GM23248 (cell line): ENCODE measurements at regions not wholly inside any gene's neighbourhood (a gene's known extent, or its start where the extent isn't known, plus 50 kb on each side); places are given as distances from the start of the nearest gene placed in this dataset.

Experiments used
- EZH2 ChIP-seq: fragments of 200-600 bp; sonication (generic); IDR thresholded peaks from 2 replicates; pipeline ENCODE4 v1.6.1; 2018; ENCODE audit warnings: antibody characterized with exemption, mild to moderate bottlenecking; ENCODE audit not compliant: insufficient read depth, poor library complexity, severe bottlenecking
- EZH2phosphoT487 ChIP-seq: fragments of 200-600 bp; sonication (generic); IDR thresholded peaks from 2 replicates; pipeline ENCODE4 v1.6.1; 2018; ENCODE audit warnings: antibody characterized with exemption, moderate library complexity, mild to moderate bottlenecking, low read depth; ENCODE audit not compliant: insufficient read depth

- TF ChIP-seq EZH2phosphoT487 (no peak), EZH2 (no peak)
Observed at GRCh38 chr3:124364317-124365020, 365.8 kb upstream of the UMPS start.
